ENCODE measurements at regions not wholly inside any gene's neighbourhood (a gene's known extent, or its start where the extent isn't known, plus 50 kb on each side); places are given as distances from the start of the nearest gene placed in this dataset.

DNA sequence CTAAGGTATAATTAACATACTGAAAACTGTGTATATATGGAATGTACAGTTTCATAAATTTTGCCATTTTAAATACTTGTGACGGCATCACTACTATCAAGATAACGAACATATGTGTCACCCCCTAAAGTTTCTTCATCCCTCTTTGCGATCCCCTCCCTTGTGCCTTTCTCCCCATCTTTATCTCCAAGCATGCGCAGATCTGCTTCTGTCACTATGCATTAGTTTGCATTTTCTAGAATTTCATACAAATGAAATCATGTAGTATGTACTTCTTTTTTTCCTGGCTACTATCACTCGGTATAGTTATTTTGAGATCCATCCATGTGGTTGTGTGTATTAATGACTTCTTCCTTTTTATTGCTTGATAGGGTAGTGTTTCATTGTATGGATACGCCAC, 154.9 kb downstream of the ZNF648 start (continued):
- TF ChIP-seq TCF7 (CRISPR knock-in tag; IDR thresholded peaks at IDR 0.05; ENCODE audit: low read depth), result no peak
- TF ChIP-seq, protein P1, sequence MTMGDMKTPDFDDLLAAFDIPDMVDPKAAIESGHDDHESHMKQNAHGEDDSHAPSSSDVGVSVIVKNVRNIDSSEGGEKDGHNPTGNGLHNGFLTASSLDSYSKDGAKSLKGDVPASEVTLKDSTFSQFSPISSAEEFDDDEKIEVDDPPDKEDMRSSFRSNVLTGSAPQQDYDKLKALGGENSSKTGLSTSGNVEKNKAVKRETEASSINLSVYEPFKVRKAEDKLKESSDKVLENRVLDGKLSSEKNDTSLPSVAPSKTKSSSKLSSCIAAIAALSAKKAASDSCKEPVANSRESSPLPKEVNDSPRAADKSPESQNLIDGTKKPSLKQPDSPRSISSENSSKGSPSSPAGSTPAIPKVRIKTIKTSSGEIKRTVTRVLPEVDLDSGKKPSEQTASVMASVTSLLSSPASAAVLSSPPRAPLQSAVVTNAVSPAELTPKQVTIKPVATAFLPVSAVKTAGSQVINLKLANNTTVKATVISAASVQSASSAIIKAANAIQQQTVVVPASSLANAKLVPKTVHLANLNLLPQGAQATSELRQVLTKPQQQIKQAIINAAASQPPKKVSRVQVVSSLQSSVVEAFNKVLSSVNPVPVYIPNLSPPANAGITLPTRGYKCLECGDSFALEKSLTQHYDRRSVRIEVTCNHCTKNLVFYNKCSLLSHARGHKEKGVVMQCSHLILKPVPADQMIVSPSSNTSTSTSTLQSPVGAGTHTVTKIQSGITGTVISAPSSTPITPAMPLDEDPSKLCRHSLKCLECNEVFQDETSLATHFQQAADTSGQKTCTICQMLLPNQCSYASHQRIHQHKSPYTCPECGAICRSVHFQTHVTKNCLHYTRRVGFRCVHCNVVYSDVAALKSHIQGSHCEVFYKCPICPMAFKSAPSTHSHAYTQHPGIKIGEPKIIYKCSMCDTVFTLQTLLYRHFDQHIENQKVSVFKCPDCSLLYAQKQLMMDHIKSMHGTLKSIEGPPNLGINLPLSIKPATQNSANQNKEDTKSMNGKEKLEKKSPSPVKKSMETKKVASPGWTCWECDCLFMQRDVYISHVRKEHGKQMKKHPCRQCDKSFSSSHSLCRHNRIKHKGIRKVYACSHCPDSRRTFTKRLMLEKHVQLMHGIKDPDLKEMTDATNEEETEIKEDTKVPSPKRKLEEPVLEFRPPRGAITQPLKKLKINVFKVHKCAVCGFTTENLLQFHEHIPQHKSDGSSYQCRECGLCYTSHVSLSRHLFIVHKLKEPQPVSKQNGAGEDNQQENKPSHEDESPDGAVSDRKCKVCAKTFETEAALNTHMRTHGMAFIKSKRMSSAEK (CRISPR knock-in tag; IDR thresholded peaks at IDR 0.05; ENCODE audit: borderline replicate concordance), result no peak
- TF ChIP-seq, protein P2, sequence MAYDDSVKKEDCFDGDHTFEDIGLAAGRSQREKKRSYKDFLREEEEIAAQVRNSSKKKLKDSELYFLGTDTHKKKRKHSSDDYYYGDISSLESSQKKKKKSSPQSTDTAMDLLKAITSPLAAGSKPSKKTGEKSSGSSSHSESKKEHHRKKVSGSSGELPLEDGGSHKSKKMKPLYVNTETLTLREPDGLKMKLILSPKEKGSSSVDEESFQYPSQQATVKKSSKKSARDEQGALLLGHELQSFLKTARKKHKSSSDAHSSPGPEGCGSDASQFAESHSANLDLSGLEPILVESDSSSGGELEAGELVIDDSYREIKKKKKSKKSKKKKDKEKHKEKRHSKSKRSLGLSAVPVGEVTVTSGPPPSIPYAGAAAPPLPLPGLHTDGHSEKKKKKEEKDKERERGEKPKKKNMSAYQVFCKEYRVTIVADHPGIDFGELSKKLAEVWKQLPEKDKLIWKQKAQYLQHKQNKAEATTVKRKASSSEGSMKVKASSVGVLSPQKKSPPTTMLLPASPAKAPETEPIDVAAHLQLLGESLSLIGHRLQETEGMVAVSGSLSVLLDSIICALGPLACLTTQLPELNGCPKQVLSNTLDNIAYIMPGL (CRISPR knock-in tag; IDR thresholded peaks at IDR 0.05), result no peak
- no peak for TF ChIP-seq NR2C2 (CRISPR knock-in tag; IDR thresholded peaks at IDR 0.05)

DNA sequence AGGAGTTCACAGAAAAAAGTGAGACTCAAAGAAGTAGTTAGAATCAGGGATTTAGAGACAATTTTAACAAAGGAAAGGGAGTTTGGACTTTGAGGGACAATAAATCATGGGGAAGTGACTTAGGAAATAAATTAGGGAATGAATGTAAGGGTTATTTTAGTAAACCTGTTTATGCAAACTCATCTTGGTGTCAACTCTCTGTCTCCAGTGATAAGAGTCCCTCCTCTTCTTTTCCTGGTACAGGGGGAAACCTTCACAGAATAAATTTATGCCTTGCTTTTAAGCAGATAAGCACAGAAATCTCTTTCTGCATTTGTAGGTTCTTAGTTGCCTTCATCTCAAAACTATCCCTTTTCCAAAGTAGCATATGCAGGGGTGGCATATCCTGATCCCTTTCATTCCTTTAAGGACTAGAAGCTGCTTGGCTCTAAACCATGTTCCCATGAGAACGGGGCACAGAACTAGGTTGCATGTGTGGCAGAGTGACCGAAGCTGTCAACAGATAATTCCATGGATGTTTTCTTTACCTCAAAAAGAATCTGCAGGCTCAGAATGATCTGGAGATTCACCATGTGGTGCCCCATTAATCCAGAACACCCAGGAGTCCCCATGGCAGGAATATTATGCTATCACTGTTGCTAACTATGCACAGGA, 155.4 kb downstream of the ZNF648 start:
- Mint-ChIP-seq H3K4me3 (no peak overlapping the region), H3K27me3 (ENCODE audit: low read depth) (peaks cover 5% of the 10 kb centered on the region; the same call in 1 of the 2 replicates), H3K36me3 (no peaks in the 10 kb centered on the region), H3K9me3 (peaks cover 4% of the 10 kb centered on the region; the same call in 1 of the 2 replicates), H3K4me1 (no peaks in the 10 kb centered on the region), H3K27ac (no peak overlapping the region)
- no peak for DNase-seq (ENCODE audit: low spot score)
- no peak for ATAC-seq
- ChIA-PET POLR2A (no interaction called here), CTCF (no interaction called here)
- TF ChIP-seq SMAD3 (CRISPR knock-in tag; IDR thresholded peaks at IDR 0.05; ENCODE audit: borderline replicate concordance) (no peak), ATF1 (CRISPR knock-in tag; IDR thresholded peaks at IDR 0.05) (no peak), TEAD1 (CRISPR knock-in tag; IDR thresholded peaks at IDR 0.05) (no peak), ZNF121 (CRISPR knock-in tag; IDR thresholded peaks at IDR 0.05) (no peak), TCF7 (CRISPR knock-in tag; IDR thresholded peaks at IDR 0.05; ENCODE audit: low read depth) (no peak), MYBL2 (CRISPR knock-in tag; IDR thresholded peaks at IDR 0.05) (no peak), GRHL2 (CRISPR knock-in tag; IDR thresholded peaks at IDR 0.05; ENCODE audit: insufficient replicate concordance, severe bottlenecking) (no peak)
- TF ChIP-seq, protein P3, sequence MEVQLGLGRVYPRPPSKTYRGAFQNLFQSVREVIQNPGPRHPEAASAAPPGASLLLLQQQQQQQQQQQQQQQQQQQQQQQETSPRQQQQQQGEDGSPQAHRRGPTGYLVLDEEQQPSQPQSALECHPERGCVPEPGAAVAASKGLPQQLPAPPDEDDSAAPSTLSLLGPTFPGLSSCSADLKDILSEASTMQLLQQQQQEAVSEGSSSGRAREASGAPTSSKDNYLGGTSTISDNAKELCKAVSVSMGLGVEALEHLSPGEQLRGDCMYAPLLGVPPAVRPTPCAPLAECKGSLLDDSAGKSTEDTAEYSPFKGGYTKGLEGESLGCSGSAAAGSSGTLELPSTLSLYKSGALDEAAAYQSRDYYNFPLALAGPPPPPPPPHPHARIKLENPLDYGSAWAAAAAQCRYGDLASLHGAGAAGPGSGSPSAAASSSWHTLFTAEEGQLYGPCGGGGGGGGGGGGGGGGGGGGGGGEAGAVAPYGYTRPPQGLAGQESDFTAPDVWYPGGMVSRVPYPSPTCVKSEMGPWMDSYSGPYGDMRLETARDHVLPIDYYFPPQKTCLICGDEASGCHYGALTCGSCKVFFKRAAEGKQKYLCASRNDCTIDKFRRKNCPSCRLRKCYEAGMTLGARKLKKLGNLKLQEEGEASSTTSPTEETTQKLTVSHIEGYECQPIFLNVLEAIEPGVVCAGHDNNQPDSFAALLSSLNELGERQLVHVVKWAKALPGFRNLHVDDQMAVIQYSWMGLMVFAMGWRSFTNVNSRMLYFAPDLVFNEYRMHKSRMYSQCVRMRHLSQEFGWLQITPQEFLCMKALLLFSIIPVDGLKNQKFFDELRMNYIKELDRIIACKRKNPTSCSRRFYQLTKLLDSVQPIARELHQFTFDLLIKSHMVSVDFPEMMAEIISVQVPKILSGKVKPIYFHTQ (CRISPR knock-in tag; IDR thresholded peaks at IDR 0.05), result no peak
- TF ChIP-seq, protein P4, sequence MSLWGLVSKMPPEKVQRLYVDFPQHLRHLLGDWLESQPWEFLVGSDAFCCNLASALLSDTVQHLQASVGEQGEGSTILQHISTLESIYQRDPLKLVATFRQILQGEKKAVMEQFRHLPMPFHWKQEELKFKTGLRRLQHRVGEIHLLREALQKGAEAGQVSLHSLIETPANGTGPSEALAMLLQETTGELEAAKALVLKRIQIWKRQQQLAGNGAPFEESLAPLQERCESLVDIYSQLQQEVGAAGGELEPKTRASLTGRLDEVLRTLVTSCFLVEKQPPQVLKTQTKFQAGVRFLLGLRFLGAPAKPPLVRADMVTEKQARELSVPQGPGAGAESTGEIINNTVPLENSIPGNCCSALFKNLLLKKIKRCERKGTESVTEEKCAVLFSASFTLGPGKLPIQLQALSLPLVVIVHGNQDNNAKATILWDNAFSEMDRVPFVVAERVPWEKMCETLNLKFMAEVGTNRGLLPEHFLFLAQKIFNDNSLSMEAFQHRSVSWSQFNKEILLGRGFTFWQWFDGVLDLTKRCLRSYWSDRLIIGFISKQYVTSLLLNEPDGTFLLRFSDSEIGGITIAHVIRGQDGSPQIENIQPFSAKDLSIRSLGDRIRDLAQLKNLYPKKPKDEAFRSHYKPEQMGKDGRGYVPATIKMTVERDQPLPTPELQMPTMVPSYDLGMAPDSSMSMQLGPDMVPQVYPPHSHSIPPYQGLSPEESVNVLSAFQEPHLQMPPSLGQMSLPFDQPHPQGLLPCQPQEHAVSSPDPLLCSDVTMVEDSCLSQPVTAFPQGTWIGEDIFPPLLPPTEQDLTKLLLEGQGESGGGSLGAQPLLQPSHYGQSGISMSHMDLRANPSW (CRISPR knock-in tag; conservative IDR thresholded peaks at IDR 0.05; ENCODE audit: low read depth), result no peak
- TF ChIP-seq, protein P5, sequence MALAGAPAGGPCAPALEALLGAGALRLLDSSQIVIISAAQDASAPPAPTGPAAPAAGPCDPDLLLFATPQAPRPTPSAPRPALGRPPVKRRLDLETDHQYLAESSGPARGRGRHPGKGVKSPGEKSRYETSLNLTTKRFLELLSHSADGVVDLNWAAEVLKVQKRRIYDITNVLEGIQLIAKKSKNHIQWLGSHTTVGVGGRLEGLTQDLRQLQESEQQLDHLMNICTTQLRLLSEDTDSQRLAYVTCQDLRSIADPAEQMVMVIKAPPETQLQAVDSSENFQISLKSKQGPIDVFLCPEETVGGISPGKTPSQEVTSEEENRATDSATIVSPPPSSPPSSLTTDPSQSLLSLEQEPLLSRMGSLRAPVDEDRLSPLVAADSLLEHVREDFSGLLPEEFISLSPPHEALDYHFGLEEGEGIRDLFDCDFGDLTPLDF (CRISPR knock-in tag; IDR thresholded peaks at IDR 0.05), result no peak
- TF ChIP-seq, protein P6, sequence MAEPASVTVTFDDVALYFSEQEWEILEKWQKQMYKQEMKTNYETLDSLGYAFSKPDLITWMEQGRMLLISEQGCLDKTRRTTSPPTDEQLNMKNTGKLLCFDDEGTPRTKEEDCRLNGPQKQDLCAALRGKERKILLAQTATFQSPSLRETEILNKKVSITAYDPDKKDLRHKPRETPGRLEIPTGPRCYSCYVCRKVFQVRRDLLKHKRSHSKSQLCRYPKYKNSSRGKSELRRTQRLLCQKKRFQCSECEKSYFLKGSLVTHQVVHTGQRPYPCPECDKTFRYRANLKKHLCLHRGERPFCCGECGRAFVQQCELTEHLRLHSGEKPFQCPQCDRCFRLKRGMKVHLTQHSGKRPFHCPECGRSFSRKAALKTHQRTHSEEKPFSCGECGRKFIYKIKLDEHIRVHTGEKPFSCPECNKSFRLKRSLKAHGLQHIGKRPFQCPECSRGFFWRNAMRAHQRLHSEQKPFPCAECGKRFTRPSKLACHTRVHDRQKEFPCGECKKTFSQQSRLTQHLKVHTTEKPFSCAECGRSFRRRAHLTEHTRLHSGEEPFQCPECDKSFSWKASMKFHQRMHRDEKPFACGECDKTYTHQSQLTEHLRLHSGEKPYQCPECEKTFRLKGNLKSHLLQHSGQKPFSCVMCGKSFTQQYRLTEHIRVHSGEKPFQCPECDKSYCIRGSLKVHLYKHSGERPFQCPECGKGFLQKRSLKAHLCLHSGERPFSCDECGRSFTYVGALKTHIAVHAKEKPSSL (CRISPR knock-in tag; conservative IDR thresholded peaks at IDR 0.05), result no peak
- TF ChIP-seq, protein P7, sequence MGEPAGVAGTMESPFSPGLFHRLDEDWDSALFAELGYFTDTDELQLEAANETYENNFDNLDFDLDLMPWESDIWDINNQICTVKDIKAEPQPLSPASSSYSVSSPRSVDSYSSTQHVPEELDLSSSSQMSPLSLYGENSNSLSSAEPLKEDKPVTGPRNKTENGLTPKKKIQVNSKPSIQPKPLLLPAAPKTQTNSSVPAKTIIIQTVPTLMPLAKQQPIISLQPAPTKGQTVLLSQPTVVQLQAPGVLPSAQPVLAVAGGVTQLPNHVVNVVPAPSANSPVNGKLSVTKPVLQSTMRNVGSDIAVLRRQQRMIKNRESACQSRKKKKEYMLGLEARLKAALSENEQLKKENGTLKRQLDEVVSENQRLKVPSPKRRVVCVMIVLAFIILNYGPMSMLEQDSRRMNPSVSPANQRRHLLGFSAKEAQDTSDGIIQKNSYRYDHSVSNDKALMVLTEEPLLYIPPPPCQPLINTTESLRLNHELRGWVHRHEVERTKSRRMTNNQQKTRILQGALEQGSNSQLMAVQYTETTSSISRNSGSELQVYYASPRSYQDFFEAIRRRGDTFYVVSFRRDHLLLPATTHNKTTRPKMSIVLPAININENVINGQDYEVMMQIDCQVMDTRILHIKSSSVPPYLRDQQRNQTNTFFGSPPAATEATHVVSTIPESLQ (CRISPR knock-in tag; IDR thresholded peaks at IDR 0.05), result no peak

Data from WTC11 (cell line).